Liver (tissue), 8 donors: ENCODE measurements at regions not wholly inside any gene's neighbourhood (a gene's known extent, or its start where the extent isn't known, plus 50 kb on each side); places are given as distances from the start of the nearest gene placed in this dataset.

Experiments
- DNase-seq: peaks from one replicate; pipeline ENCODE4 v3.0.0-alpha.2; 2017; ENCODE audit warnings: low spot score
- H3K27ac ChIP-seq, 2 donors: one replicate each; pipeline ENCODE4 v1.7.0; 2013; ENCODE audit warnings: inconsistent platforms in 2 of 2, low read length in 2 of 2, control low read depth in 1 of 2, low read depth in 1 of 2, mild to moderate bottlenecking in 1 of 2
- H3K27me3 ChIP-seq, 4 donors: one replicate each; pipeline versions ENCODE4 v1.6.1 to v1.7.0; 2013; ENCODE audit warnings: low read length in 3 of 4, inconsistent platforms in 1 of 4, mild to moderate bottlenecking in 1 of 4, moderate library complexity in 1 of 4; ENCODE audit not compliant: control insufficient read depth in 4 of 4, insufficient read depth in 4 of 4
- H3K36me3 ChIP-seq, 4 donors: one replicate each; pipeline versions ENCODE4 v1.6.1 to v1.7.0; 2013; ENCODE audit warnings: low read length in 3 of 4, mild to moderate bottlenecking in 3 of 4, low read depth in 1 of 4, moderate library complexity in 1 of 4; ENCODE audit not compliant: control insufficient read depth in 4 of 4, insufficient read depth in 3 of 4
- H3K4me1 ChIP-seq, 4 donors: one replicate each; pipeline versions ENCODE4 v1.6.1 to v1.7.0; 2013; ENCODE audit warnings: low read length in 3 of 4, mild to moderate bottlenecking in 3 of 4, moderate library complexity in 1 of 4; ENCODE audit not compliant: control insufficient read depth in 4 of 4, insufficient read depth in 4 of 4
- H3K4me3 ChIP-seq, 3 donors: one replicate each; pipeline versions ENCODE4 v1.6.1 to v1.7.0; 2013; ENCODE audit warnings: low read length in 3 of 3, control low read depth in 1 of 3, low read depth in 1 of 3, mild to moderate bottlenecking in 1 of 3
- H3K9ac ChIP-seq, 2 donors: one replicate each; pipeline ENCODE4 v1.7.0; 2013; ENCODE audit warnings: low read length in 2 of 2, mild to moderate bottlenecking in 2 of 2, moderate library complexity in 2 of 2, control low read depth in 1 of 2, low read depth in 1 of 2
- H3K9me3 ChIP-seq, 4 donors: one replicate each; pipeline versions ENCODE4 v1.6.1 to v1.7.0; 2013; ENCODE audit warnings: low read length in 3 of 4; ENCODE audit not compliant: control insufficient read depth in 4 of 4
- EGR1 ChIP-seq, 2 donors: IDR thresholded peaks; 2 replicates each; pipeline ENCODE4 v1.6.1; 2016 to 2018; ENCODE audit warnings: antibody characterized with exemption in 2 of 2, low read depth in 2 of 2
- FOXA1 ChIP-seq: IDR thresholded peaks from 2 replicates; pipeline ENCODE4 v1.6.1; 2016; ENCODE audit warnings: antibody characterized with exemption
- FOXA2 ChIP-seq: IDR thresholded peaks from 2 replicates; pipeline ENCODE4 v1.6.1; 2016; ENCODE audit warnings: antibody characterized with exemption
- GABPA ChIP-seq, 2 donors: IDR thresholded peaks in 1 of 2; conservative IDR thresholded peaks in 1 of 2; 2 replicates each; pipeline ENCODE4 v1.6.1; 2016; ENCODE audit warnings: antibody characterized with exemption in 2 of 2, mild to moderate bottlenecking in 1 of 2, moderate library complexity in 1 of 2
- HNF4A ChIP-seq, 2 donors: conservative IDR thresholded peaks; 2 replicates each; pipeline ENCODE4 v1.6.1; 2016; ENCODE audit warnings: antibody characterized with exemption in 2 of 2, mild to moderate bottlenecking in 2 of 2
- HNF4G ChIP-seq: IDR thresholded peaks from 2 replicates; pipeline ENCODE4 v1.6.1; 2016; ENCODE audit warnings: antibody characterized with exemption
- JUND ChIP-seq, 2 donors: IDR thresholded peaks; 2 replicates each; pipeline ENCODE4 v1.6.1; 2016; ENCODE audit warnings: antibody characterized with exemption in 2 of 2
- NR2F2 ChIP-seq: IDR thresholded peaks from 2 replicates; pipeline ENCODE4 v1.6.1; 2016; ENCODE audit warnings: antibody characterized with exemption
- RAD21 ChIP-seq, 2 donors: IDR thresholded peaks; 2 replicates each; pipeline ENCODE4 v1.6.1; 2016; ENCODE audit warnings: antibody characterized with exemption in 2 of 2, mild to moderate bottlenecking in 2 of 2
- RXRA ChIP-seq, 2 donors: IDR thresholded peaks; 2 replicates each; pipeline ENCODE4 v1.6.1; 2017 to 2018; ENCODE audit warnings: antibody characterized with exemption in 2 of 2, mild to moderate bottlenecking in 1 of 2
- SP1 ChIP-seq: IDR thresholded peaks from 2 replicates; pipeline ENCODE4 v1.6.1; 2018; ENCODE audit warnings: antibody characterized with exemption, mild to moderate bottlenecking
- TAF1 ChIP-seq: conservative IDR thresholded peaks from 2 replicates; pipeline ENCODE4 v1.6.1; 2016; ENCODE audit warnings: antibody characterized with exemption, mild to moderate bottlenecking
- YY1 ChIP-seq: IDR thresholded peaks from 2 replicates; pipeline ENCODE4 v1.6.1; 2016; ENCODE audit warnings: antibody characterized with exemption, mild to moderate bottlenecking
- WGBS: extraction: QIAGEN DNeasy Blood & Tissue Kit; methylation state at CpG from one replicate; pipeline ENCODE4 v1.1.7; 2013; 5-methylcytosine and 5-hydroxymethylcytosine counted together
- TF ChIP-seq, protein P1 (sequence below): fragments of 150-350 bp; IDR thresholded peaks from 2 replicates; pipeline ENCODE4 v1.5.1; 2017; ENCODE audit warnings: improper control_type of control experiment, low read depth, low read length; ENCODE audit not compliant: missing input control
- TF ChIP-seq, protein P2 (sequence below): IDR thresholded peaks from 2 replicates; pipeline ENCODE4 v1.6.1; 2016; ENCODE audit warnings: antibody characterized with exemption
- TF ChIP-seq, protein P3 (sequence below): IDR thresholded peaks from 2 replicates; pipeline ENCODE4 v1.6.1; 2016; ENCODE audit warnings: antibody characterized with exemption
- donor health status: healthy.
- donor health status: healthy.
- donor health status: healthy.
- donor health status: healthy.
- donor health status: healthy.

DNA sequence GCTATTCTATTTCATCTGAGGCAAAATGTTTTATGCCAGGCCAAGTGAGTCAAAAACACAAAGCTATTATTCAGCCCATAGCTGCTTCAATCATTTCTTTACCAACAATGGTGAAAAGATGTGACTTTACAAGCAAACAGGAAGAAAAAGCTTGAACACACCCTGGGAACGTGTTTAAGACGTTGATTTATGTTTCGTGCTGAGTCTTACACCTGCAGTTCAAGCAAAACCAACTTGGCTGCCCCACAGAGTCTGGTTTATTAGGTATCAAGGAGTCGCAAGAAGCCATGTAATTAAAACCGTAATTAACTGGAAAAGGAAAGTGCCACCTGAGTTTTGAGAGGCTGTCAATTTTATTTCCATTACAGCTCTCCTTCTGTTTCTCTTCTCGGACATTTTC is 295.5 kb downstream of the MEIS1 start (continued):
- TF ChIP-seq, protein P1, sequence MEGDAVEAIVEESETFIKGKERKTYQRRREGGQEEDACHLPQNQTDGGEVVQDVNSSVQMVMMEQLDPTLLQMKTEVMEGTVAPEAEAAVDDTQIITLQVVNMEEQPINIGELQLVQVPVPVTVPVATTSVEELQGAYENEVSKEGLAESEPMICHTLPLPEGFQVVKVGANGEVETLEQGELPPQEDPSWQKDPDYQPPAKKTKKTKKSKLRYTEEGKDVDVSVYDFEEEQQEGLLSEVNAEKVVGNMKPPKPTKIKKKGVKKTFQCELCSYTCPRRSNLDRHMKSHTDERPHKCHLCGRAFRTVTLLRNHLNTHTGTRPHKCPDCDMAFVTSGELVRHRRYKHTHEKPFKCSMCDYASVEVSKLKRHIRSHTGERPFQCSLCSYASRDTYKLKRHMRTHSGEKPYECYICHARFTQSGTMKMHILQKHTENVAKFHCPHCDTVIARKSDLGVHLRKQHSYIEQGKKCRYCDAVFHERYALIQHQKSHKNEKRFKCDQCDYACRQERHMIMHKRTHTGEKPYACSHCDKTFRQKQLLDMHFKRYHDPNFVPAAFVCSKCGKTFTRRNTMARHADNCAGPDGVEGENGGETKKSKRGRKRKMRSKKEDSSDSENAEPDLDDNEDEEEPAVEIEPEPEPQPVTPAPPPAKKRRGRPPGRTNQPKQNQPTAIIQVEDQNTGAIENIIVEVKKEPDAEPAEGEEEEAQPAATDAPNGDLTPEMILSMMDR = no peak
- TF ChIP-seq RAD21 (IDR thresholded peaks at IDR 0.05) (no peak), FOXA1 (no peak)

DNA sequence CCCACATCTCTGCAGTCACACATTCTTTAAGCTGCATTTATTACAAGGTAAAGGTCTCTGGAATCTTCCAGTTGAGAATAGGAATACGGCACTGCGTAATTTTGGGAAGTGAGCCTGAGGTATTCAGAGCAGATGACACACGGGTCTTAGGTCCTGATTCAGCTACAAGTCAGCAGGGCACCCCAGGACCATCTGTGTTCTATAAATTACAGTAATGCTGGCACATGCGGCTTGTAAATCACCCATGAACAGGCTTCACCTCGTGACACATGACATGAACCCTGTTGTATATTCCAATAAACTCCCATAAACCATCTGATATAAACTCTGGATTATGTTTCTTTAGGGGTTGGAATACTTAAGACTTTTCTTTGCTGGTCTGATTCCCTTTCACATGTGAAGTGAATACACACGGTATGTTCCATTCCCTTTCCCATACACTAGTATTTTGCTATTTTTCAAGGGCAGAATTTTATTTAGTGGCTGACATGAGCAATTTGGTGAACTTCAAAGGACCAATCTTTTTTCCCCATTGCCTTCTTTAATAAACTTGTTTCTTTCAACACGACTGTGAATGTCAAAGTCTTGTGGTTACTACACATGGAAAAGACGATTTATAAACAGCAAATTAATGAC is 298.6 kb downstream of the MEIS1 start:
- WGBS = 75% methylated on average over 8 of the region's 8 CpGs
- Histone ChIP-seq H3K4me3 (no peak overlapping the region), H3K9ac (no peak overlapping the region), H3K9me3 (no peaks in the 10 kb centered on the region), H3K27me3 (peaks cover 0 to 5% (median 0%) of the 10 kb centered on the region in 4 donors), H3K4me1 (no peaks in the 10 kb centered on the region), H3K27ac (no peak overlapping the region), H3K36me3 (no peaks in the 10 kb centered on the region)
- TF ChIP-seq JUND (IDR thresholded peaks at IDR 0.05) (no peak), EGR1 (IDR thresholded peaks at IDR 0.05; ENCODE audit: low read depth in 2 of 2) (no peak), HNF4G (no peak), NR2F2 (no peak), RAD21 (IDR thresholded peaks at IDR 0.05) (no peak), HNF4A (conservative IDR thresholded peaks at IDR 0.05) (no peak), FOXA1 (no peak), TAF1 (no peak), YY1 (no peak), RXRA (IDR thresholded peaks at IDR 0.05) (no peak), SP1 (no peak), FOXA2 (no peak)
- TF ChIP-seq, protein P2, sequence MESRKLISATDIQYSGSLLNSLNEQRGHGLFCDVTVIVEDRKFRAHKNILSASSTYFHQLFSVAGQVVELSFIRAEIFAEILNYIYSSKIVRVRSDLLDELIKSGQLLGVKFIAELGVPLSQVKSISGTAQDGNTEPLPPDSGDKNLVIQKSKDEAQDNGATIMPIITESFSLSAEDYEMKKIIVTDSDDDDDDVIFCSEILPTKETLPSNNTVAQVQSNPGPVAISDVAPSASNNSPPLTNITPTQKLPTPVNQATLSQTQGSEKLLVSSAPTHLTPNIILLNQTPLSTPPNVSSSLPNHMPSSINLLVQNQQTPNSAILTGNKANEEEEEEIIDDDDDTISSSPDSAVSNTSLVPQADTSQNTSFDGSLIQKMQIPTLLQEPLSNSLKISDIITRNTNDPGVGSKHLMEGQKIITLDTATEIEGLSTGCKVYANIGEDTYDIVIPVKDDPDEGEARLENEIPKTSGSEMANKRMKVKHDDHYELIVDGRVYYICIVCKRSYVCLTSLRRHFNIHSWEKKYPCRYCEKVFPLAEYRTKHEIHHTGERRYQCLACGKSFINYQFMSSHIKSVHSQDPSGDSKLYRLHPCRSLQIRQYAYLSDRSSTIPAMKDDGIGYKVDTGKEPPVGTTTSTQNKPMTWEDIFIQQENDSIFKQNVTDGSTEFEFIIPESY = no peak
- TF ChIP-seq, protein P3, sequence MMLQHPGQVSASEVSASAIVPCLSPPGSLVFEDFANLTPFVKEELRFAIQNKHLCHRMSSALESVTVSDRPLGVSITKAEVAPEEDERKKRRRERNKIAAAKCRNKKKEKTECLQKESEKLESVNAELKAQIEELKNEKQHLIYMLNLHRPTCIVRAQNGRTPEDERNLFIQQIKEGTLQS = no peak
- TF ChIP-seq, protein P1 = no peak
- DNase-seq = no peak

DNA sequence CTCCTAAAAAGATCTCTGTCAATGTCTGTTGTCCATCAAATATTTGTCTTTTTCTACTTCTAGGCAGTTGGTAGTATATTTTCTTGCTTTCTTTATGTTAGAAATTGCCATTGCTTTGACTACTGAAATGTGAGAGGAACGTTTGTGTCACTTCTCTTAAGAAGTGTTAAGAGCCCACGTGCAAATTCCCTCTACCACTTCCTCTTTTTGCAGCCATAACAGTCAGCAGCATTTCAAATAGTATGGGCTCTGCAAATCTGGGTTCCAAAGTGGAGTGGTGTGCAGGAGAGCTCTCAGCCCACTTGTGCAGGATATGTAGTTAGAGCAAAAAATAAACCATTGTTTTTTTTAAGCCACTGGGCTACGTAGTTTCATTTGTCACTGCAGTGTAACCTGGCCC is 314.0 kb downstream of the MEIS1 start:
- no peak for DNase-seq
- H3K4me3 ChIP-seq = no peak overlapping the region
- H3K9ac ChIP-seq = no peak overlapping the region
- no peaks in the 10 kb centered on the region for H3K27me3 ChIP-seq
- H3K9me3 ChIP-seq = no peaks in the 10 kb centered on the region
- no peaks in the 10 kb centered on the region for H3K36me3 ChIP-seq
- 47% methylated on average over 3 of the region's 3 CpGs for WGBS
- H3K27ac ChIP-seq = no peak overlapping the region
- no peaks in the 10 kb centered on the region for H3K4me1 ChIP-seq
- TF ChIP-seq EGR1 (IDR thresholded peaks at IDR 0.05; ENCODE audit: low read depth in 2 of 2) = no peak
- no peak for TF ChIP-seq GABPA (IDR thresholded peaks at IDR 0.05 in 1 of 2, conservative IDR thresholded peaks at IDR 0.05 in 1 of 2)
